Activated CD8-positive, alpha-beta T cell treated with anti-CD3 and anti-CD28 coated beads, Interleukin-2, amount 10 ng/mL, durations not matched to agents 7 days and 5 days (primary cell): ENCODE measurements at regions not wholly inside any gene's neighbourhood (a gene's known extent, or its start where the extent isn't known, plus 50 kb on each side); places are given as distances from the start of the nearest gene placed in this dataset.

Experiments used
- ATAC-seq: fragments of 150-1000 bp; cut with Tn5 transposase; one replicate; pipeline ENCODE4 v1.10.0; 2021; ENCODE audit warnings: moderate library complexity
- CTCF ChIA-PET: fragments of 350-600 bp; sonication (Branson Sonifier 250); formaldehyde crosslinking; loops from one replicate; lab custom pipeline; 2021; ENCODE audit warnings: antibody characterized with exemption; lab: Charles Lee
- POLR2A ChIA-PET: fragments of 350-600 bp; sonication (Branson Sonifier 250); formaldehyde crosslinking; loops from one replicate; lab custom pipeline; 2021; ENCODE audit warnings: antibody characterized with exemption; lab: Charles Lee
- DNase-seq: peaks from one replicate; pipeline ENCODE4 v3.0.0-alpha.2; 2020
- H3K27ac Mint-ChIP-seq: one replicate; pipeline ENCODE4 v1.8.0; 2021; ENCODE audit warnings: mild to moderate bottlenecking, mixed read lengths
- H3K27me3 Mint-ChIP-seq: one replicate; pipeline ENCODE4 v1.8.0; 2021; ENCODE audit warnings: low read depth, mixed read lengths
- H3K36me3 Mint-ChIP-seq: one replicate; pipeline ENCODE4 v1.8.0; 2021; ENCODE audit warnings: low read depth, mixed read lengths
- H3K4me1 Mint-ChIP-seq: one replicate; pipeline ENCODE4 v1.8.0; 2021; ENCODE audit warnings: low read depth, mixed read lengths
- H3K4me3 Mint-ChIP-seq: one replicate; pipeline ENCODE4 v1.8.0; 2021; ENCODE audit warnings: mild to moderate bottlenecking, mixed read lengths
- H3K9me3 Mint-ChIP-seq: one replicate; pipeline ENCODE4 v1.8.0; 2022; ENCODE audit warnings: mixed read lengths; ENCODE audit not compliant: insufficient read depth

- ChIA-PET CTCF (no interaction called here), POLR2A (no interaction called here)
- no peaks in the 10 kb centered on the region for H3K4me1 Mint-ChIP-seq
- no peak overlapping the region for H3K27ac Mint-ChIP-seq
- no peak overlapping the region for H3K4me3 Mint-ChIP-seq
- no peaks in the 10 kb centered on the region for H3K36me3 Mint-ChIP-seq
- DNase-seq (no peak), ATAC-seq (no peak)
- peaks cover 4% of the 10 kb centered on the region for H3K9me3 Mint-ChIP-seq
- no peaks in the 10 kb centered on the region for H3K27me3 Mint-ChIP-seq
These were observed 382.6 kb downstream of the IPMK start for GRCh38 chr10:57884965-57885617.

DNA sequence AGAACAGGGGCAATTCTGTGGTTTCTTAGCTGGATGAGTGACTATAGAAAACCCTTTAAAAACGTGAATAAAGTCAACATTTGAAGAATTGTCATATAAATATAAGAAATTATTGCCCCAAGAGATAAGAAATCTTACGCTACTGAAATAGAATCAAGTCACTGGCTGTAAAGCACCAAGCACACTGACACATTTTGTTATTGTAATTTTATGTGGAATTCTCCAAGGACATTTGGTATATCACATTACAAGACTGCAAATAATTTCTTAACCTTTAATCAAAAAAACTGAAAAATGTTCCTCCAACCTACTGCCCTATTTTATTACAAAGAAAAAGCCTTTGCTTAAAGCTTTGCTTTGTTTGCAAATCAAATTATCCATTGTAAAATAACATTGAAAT lies 383.3 kb downstream of the IPMK start:
- Mint-ChIP-seq H3K9me3 (peaks cover under 1% of the 10 kb centered on the region), H3K36me3 (no peaks in the 10 kb centered on the region), H3K4me1 (no peaks in the 10 kb centered on the region), H3K27me3 (no peaks in the 10 kb centered on the region), H3K27ac (no peak overlapping the region), H3K4me3 (no peak overlapping the region)
- ATAC-seq (no peak), DNase-seq (no peak)
- POLR2A ChIA-PET: no interaction called here
- CTCF ChIA-PET: no interaction called here

DNA sequence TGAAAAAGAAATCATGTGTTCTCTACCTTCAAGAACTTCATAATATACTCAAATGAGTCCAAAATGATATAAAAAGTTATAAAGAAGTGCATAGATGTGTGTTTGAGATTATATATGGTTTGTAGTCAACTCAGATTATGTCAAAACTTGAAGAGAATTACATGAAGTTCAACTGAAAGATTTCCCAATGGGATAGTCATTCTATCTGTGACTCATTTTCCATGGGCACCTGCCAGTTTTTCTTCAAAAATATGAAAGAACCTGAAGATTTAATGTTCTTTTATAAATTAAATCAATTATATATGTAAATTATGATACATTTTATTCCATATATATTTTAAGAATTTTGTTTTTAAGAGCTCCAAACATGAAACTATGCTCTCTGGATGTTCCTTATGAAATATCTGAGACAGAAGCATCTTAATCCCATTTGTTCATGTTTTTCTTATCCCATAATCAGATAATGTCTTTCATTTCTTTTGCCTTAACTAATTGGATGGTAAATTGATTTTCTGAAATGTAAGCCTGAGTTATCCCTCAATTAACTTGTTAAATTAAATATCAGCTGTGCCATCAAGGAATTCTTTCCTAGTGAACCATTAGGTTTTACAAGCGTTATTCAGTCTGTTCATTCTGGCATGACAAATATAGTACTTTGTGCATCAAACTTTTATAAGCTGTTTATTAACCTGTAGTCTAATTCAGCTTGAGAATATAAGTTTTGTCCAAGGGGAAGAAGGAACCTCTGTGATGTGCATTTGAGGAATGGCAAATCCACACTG lies 387.1 kb downstream of the IPMK start:
- Mint-ChIP-seq H3K9me3 (no peaks in the 10 kb centered on the region), H3K27me3 (no peaks in the 10 kb centered on the region), H3K36me3 (no peaks in the 10 kb centered on the region), H3K4me1 (no peaks in the 10 kb centered on the region), H3K4me3 (no peak overlapping the region), H3K27ac (no peak overlapping the region)
- POLR2A ChIA-PET: no interaction called here
- ATAC-seq: no peak
- CTCF ChIA-PET: no interaction called here
- DNase-seq: no peak

- no peaks in the 10 kb centered on the region for H3K36me3 Mint-ChIP-seq
- ChIA-PET CTCF (no interaction called here), POLR2A (no interaction called here)
- DNase-seq: no peak
- no peak overlapping the region for H3K27ac Mint-ChIP-seq
- H3K9me3 Mint-ChIP-seq: no peaks in the 10 kb centered on the region
- no peaks in the 10 kb centered on the region for H3K27me3 Mint-ChIP-seq
- no peak for ATAC-seq
- H3K4me3 Mint-ChIP-seq: no peak overlapping the region
- no peaks in the 10 kb centered on the region for H3K4me1 Mint-ChIP-seq
These were observed 392.9 kb downstream of the IPMK start for GRCh38 chr10:57874810-57875209.

DNA sequence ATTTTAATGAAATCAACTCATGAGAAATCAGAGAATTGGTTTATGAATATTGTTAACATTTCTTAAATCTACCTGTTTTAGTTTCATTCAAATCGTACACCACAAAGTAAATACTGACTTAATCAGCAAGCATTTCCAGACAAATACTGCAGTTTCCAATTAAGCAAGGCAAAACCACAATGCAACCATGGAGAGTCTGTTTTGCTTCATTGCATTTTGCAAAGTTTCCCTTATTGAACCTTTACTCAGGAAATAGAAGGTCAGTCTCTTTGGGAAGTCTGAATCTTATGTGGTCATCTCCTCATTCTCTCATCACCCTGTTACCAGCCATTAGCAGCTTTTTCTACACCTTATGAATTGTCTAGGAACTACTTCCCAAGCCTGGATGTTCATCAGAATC lies 400.5 kb downstream of the IPMK start:
- CTCF ChIA-PET: no interaction called here
- no peak for DNase-seq

GRCh38 chr10:57864765-57865680 lies 402.7 kb downstream of the IPMK start:
- POLR2A ChIA-PET: interaction anchor here (0.6 kb wide), 1 partner anchor 33 kb away, joined by 3 read pairs; no protein-coding TSS in a partner anchor
- H3K9me3 Mint-ChIP-seq: no peaks in the 10 kb centered on the region
- no peaks in the 10 kb centered on the region for H3K4me1 Mint-ChIP-seq
- CTCF ChIA-PET: no interaction called here
- no peaks in the 10 kb centered on the region for H3K27me3 Mint-ChIP-seq
- no peak overlapping the region for H3K4me3 Mint-ChIP-seq
- ATAC-seq (no peak), DNase-seq (no peak)
- no peaks in the 10 kb centered on the region for H3K36me3 Mint-ChIP-seq
- no peak overlapping the region for H3K27ac Mint-ChIP-seq

More for the DNA sequence above, 400.5 kb downstream of the IPMK start:
- no peaks in the 10 kb centered on the region for H3K4me1 Mint-ChIP-seq
- no peaks in the 10 kb centered on the region for H3K27me3 Mint-ChIP-seq
- POLR2A ChIA-PET: no interaction called here
- no peaks in the 10 kb centered on the region for H3K9me3 Mint-ChIP-seq
- H3K36me3 Mint-ChIP-seq: no peaks in the 10 kb centered on the region
- no peak overlapping the region for H3K4me3 Mint-ChIP-seq
- no peak overlapping the region for H3K27ac Mint-ChIP-seq
- no peak for ATAC-seq

GRCh38 chr10:57849691-57850357 lies 417.9 kb downstream of the IPMK start:
- Mint-ChIP-seq H3K27ac (no peak overlapping the region), H3K9me3 (no peaks in the 10 kb centered on the region), H3K4me1 (no peaks in the 10 kb centered on the region)

DNA sequence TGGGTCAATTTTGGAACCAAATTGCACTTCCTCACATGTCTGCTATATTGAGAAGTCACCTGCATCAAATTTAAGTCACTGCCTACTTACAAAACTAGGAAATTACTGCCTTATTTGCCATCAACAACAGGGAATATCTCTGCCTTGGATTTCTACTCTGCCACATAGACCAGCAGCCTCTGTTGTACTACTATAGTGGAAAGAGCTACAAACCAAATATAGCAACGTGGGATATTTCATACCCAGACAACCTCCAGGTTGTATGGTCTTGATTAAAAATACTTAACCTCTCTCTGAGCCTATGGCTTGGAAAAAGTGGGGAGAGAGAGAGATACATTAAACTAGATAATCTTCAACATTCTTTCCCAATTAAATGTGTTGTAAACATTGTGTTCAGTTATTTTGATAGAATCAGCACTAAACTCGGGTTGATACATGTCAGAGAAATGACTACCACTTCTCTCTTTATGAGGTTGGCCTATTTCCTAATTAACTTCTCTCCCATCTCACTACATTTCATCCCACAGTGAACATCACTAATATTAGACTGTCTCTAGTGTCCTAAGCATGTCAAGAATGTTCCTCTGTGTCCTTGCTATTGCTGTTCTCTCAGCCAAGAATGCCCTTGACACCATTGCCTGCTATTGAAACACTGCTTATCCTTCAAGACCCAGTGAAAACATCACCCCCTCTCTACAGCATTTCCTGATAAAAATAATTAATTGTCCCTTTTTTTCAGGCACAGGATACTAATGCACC lies 421.2 kb downstream of the IPMK start:
- no peak overlapping the region for H3K4me3 Mint-ChIP-seq
- H3K4me1 Mint-ChIP-seq: no peaks in the 10 kb centered on the region
- CTCF ChIA-PET: no interaction called here

More at GRCh38 chr10:57849691-57850357, 417.9 kb downstream of the IPMK start:
- ChIA-PET CTCF (no interaction called here), POLR2A (no interaction called here)
- DNase-seq (no peak), ATAC-seq (no peak)
- no peaks in the 10 kb centered on the region for H3K36me3 Mint-ChIP-seq
- H3K4me3 Mint-ChIP-seq: no peak overlapping the region
- H3K27me3 Mint-ChIP-seq: no peaks in the 10 kb centered on the region

GRCh38 chr10:57844387-57844998 lies 423.2 kb downstream of the IPMK start:
- ATAC-seq: no peak
- no peak for DNase-seq
- CTCF ChIA-PET: no interaction called here

More for the DNA sequence above, 421.2 kb downstream of the IPMK start:
- H3K36me3 Mint-ChIP-seq: no peaks in the 10 kb centered on the region
- DNase-seq (no peak), ATAC-seq (no peak)
- H3K27ac Mint-ChIP-seq: no peak overlapping the region
- no peaks in the 10 kb centered on the region for H3K27me3 Mint-ChIP-seq
- POLR2A ChIA-PET: no interaction called here
- H3K9me3 Mint-ChIP-seq: no peaks in the 10 kb centered on the region

GRCh38 chr10:57830877-57831560 lies 436.7 kb downstream of the IPMK start:
- CTCF ChIA-PET: no interaction called here
- Mint-ChIP-seq H3K4me1 (no peaks in the 10 kb centered on the region), H3K36me3 (no peaks in the 10 kb centered on the region), H3K27me3 (no peaks in the 10 kb centered on the region), H3K9me3 (no peaks in the 10 kb centered on the region), H3K27ac (no peak overlapping the region), H3K4me3 (no peak overlapping the region)
- no peak for ATAC-seq
- no peak for DNase-seq
- POLR2A ChIA-PET: no interaction called here

More at GRCh38 chr10:57844387-57844998, 423.2 kb downstream of the IPMK start:
- POLR2A ChIA-PET: no interaction called here
- Mint-ChIP-seq H3K9me3 (peaks cover 11% of the 10 kb centered on the region), H3K4me3 (no peak overlapping the region), H3K4me1 (no peaks in the 10 kb centered on the region), H3K36me3 (no peaks in the 10 kb centered on the region), H3K27me3 (no peaks in the 10 kb centered on the region), H3K27ac (no peak overlapping the region)
